ENCODE measurements at regions not wholly inside any gene's neighbourhood (a gene's known extent, or its start where the extent isn't known, plus 50 kb on each side); places are given as distances from the start of the nearest gene placed in this dataset.
"Not testable (repeated sequence)": the region's sequence is repeated elsewhere in the genome, so short reads cannot be mapped to it uniquely, and the experiment has no call there.

GRCh38 chr9:95574176-95574575, 57.4 kb upstream of the PTCH1 start:
- DNase-seq: peak; percentile 1

GRCh38 chr9:95573463-95573862, 56.7 kb upstream of the PTCH1 start:
- DNase-seq: no peak

- DNase-seq: no peak
Measured at GRCh38 chr9:95572381-95573151, 55.8 kb upstream of the PTCH1 start.

GRCh38 chr9:95570646-95571045, 53.9 kb upstream of the PTCH1 start:
- DNase-seq: no peak

- no peak for DNase-seq
Measured at GRCh38 chr9:95570150-95570549, 53.4 kb upstream of the PTCH1 start.

GRCh38 chr9:95568735-95569134, 52.0 kb upstream of the PTCH1 start:
- DNase-seq: not testable (repeated sequence)
